NCI-H1092 treated with DMSO at 0.1 percent for 48 hours (cell line): ENCODE measurements at regions not wholly inside any gene's neighbourhood (a gene's known extent, or its start where the extent isn't known, plus 50 kb on each side); places are given as distances from the start of the nearest gene placed in this dataset.
"Not testable (repeated sequence)": the region's sequence is repeated elsewhere in the genome, so short reads cannot be mapped to it uniquely, and the experiment has no call there.

Experiments
- DNase-seq: peaks from one replicate; lab custom pipeline; 2025; lab: John Stamatoyannopoulos, UW

- no peak for DNase-seq
These were observed 399.1 kb upstream of the AMELY start for GRCh38 chrY:7310482-7311269.

- DNase-seq, result no peak
These were observed 397.3 kb upstream of the AMELY start for GRCh38 chrY:7308816-7309215.

- no peak for DNase-seq
These were observed 390.8 kb upstream of the AMELY start for GRCh38 chrY:7302306-7302705.

- DNase-seq, result no peak
These were observed 388.4 kb upstream of the AMELY start for GRCh38 chrY:7299960-7300359.

- DNase-seq, result no peak
These were observed 380.6 kb upstream of the AMELY start for GRCh38 chrY:7292113-7292512.

- no peak for DNase-seq
These were observed 378.6 kb upstream of the AMELY start for GRCh38 chrY:7289889-7290833.

GRCh38 chrY:7288611-7289010 is 377.1 kb upstream of the AMELY start:
- no peak for DNase-seq

GRCh38 chrY:7287963-7288362 is 376.4 kb upstream of the AMELY start:
- not testable (repeated sequence) for DNase-seq

- no peak for DNase-seq
These were observed 373.8 kb upstream of the AMELY start for GRCh38 chrY:7285388-7285787.

- no peak for DNase-seq
These were observed 371.4 kb upstream of the AMELY start for GRCh38 chrY:7283001-7283400.

- not testable (repeated sequence) for DNase-seq
These were observed 368.7 kb upstream of the AMELY start for GRCh38 chrY:7280151-7280740.

- no peak for DNase-seq
These were observed 364.2 kb upstream of the AMELY start for GRCh38 chrY:7275751-7276150.

GRCh38 chrY:7275014-7275413 is 363.5 kb upstream of the AMELY start:
- DNase-seq, result no peak

GRCh38 chrY:7274369-7274913 is 362.9 kb upstream of the AMELY start:
- no peak for DNase-seq

GRCh38 chrY:7273587-7274203 is 362.1 kb upstream of the AMELY start:
- no peak for DNase-seq

- no peak for DNase-seq
These were observed 361.1 kb upstream of the AMELY start for GRCh38 chrY:7272556-7273195.

- DNase-seq, result no peak
These were observed 352.2 kb upstream of the AMELY start for GRCh38 chrY:7263773-7264172.

- no peak for DNase-seq
These were observed 351.0 kb upstream of the AMELY start for GRCh38 chrY:7262531-7262930.

- DNase-seq, result no peak
These were observed 349.7 kb upstream of the AMELY start for GRCh38 chrY:7261254-7261653.

GRCh38 chrY:7240101-7240500 is 328.5 kb upstream of the AMELY start:
- DNase-seq, result no peak

GRCh38 chrY:7211971-7212370 is 300.4 kb upstream of the AMELY start:
- no peak for DNase-seq
